ENCODE measurements at regions not wholly inside any gene's neighbourhood (a gene's known extent, or its start where the extent isn't known, plus 50 kb on each side); places are given as distances from the start of the nearest gene placed in this dataset.
"Not testable (repeated sequence)": the region's sequence is repeated elsewhere in the genome, so short reads cannot be mapped to it uniquely, and the experiment has no call there.

- no peak overlapping the region for H2AFZ ChIP-seq (ENCODE audit: low read length)
- H3K27me3 ChIP-seq (ENCODE audit: insufficient read depth, low read length): no peaks in the 10 kb centered on the region
- TF ChIP-seq, protein P1, sequence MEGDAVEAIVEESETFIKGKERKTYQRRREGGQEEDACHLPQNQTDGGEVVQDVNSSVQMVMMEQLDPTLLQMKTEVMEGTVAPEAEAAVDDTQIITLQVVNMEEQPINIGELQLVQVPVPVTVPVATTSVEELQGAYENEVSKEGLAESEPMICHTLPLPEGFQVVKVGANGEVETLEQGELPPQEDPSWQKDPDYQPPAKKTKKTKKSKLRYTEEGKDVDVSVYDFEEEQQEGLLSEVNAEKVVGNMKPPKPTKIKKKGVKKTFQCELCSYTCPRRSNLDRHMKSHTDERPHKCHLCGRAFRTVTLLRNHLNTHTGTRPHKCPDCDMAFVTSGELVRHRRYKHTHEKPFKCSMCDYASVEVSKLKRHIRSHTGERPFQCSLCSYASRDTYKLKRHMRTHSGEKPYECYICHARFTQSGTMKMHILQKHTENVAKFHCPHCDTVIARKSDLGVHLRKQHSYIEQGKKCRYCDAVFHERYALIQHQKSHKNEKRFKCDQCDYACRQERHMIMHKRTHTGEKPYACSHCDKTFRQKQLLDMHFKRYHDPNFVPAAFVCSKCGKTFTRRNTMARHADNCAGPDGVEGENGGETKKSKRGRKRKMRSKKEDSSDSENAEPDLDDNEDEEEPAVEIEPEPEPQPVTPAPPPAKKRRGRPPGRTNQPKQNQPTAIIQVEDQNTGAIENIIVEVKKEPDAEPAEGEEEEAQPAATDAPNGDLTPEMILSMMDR (IDR thresholded peaks at IDR 0.05; ENCODE audit: extremely low read depth, low read depth, low read length): no peak
- no peaks in the 10 kb centered on the region for H3K79me2 ChIP-seq (ENCODE audit: insufficient read depth, low read length)
- H3K36me3 ChIP-seq (ENCODE audit: insufficient read depth, low read length): no peaks in the 10 kb centered on the region
- no peaks in the 10 kb centered on the region for H4K20me1 ChIP-seq (ENCODE audit: insufficient read depth, low read length)
- DNase-seq (ENCODE audit: insufficient read length, low spot score, missing footprints): no peak
- H3K4me3 ChIP-seq (ENCODE audit: insufficient read depth, low read length): no peak overlapping the region
- no peaks in the 10 kb centered on the region for H3K9me3 ChIP-seq (ENCODE audit: low read depth, low read length)
- H3K4me2 ChIP-seq (ENCODE audit: insufficient read depth, low read length): no peak overlapping the region
- no peaks in the 10 kb centered on the region for H3K4me1 ChIP-seq (ENCODE audit: insufficient read depth, low read length)
- H3K27ac ChIP-seq (ENCODE audit: low read depth, low read length): no peak overlapping the region
These were observed 707.7 kb upstream of the NOVA1 start for GRCh38 chr14:27305441-27305945.

DNA sequence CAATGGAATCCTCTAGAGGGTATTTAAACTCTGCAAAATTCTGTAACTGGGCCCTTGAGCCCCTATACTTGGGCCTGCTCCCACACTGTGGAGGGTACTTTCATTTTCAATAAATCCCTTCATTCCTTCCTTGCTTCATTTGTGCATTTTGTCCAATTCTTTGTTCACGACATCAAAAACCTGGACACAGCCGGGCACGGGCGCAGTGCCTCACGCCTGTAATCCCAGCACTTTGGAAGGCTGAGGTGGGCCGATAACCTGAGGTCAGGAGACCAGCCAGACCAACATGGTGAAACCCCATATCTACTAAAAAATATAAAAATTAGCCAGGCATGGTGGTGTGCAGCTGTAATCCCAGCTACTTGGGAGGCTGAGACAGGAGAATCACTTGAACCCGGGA lies 714.9 kb upstream of the NOVA1 start:
- not testable (repeated sequence) for H3K27me3 ChIP-seq (ENCODE audit: insufficient read depth, low read length); H3K27ac ChIP-seq (ENCODE audit: low read depth, low read length); H3K36me3 ChIP-seq (ENCODE audit: insufficient read depth, low read length); H4K20me1 ChIP-seq (ENCODE audit: insufficient read depth, low read length); H3K9me3 ChIP-seq (ENCODE audit: low read depth, low read length); H3K79me2 ChIP-seq (ENCODE audit: insufficient read depth, low read length); DNase-seq (ENCODE audit: insufficient read length, low spot score, missing footprints); H3K4me1 ChIP-seq (ENCODE audit: insufficient read depth, low read length); H3K4me2 ChIP-seq (ENCODE audit: insufficient read depth, low read length); H2AFZ ChIP-seq (ENCODE audit: low read length); H3K4me3 ChIP-seq (ENCODE audit: insufficient read depth, low read length)

- H3K27ac ChIP-seq (ENCODE audit: low read depth, low read length): no peak overlapping the region
- no peaks in the 10 kb centered on the region for H3K36me3 ChIP-seq (ENCODE audit: insufficient read depth, low read length)
- H3K4me3 ChIP-seq (ENCODE audit: insufficient read depth, low read length): no peak overlapping the region
- H4K20me1 ChIP-seq (ENCODE audit: insufficient read depth, low read length): no peaks in the 10 kb centered on the region
- H3K4me2 ChIP-seq (ENCODE audit: insufficient read depth, low read length): no peak overlapping the region
- H2AFZ ChIP-seq (ENCODE audit: low read length): no peak overlapping the region
- no peaks in the 10 kb centered on the region for H3K79me2 ChIP-seq (ENCODE audit: insufficient read depth, low read length)
- no peaks in the 10 kb centered on the region for H3K4me1 ChIP-seq (ENCODE audit: insufficient read depth, low read length)
- DNase-seq (ENCODE audit: insufficient read length, low spot score, missing footprints): no peak
- H3K9me3 ChIP-seq (ENCODE audit: low read depth, low read length): peaks cover 7% of the 10 kb centered on the region
- H3K27me3 ChIP-seq (ENCODE audit: insufficient read depth, low read length): no peaks in the 10 kb centered on the region
- TF ChIP-seq, protein P1 (IDR thresholded peaks at IDR 0.05; ENCODE audit: extremely low read depth, low read depth, low read length): no peak
These were observed 716.4 kb upstream of the NOVA1 start for GRCh38 chr14:27314231-27314630.

GRCh38 chr14:27315477-27315876 lies 717.6 kb upstream of the NOVA1 start:
- Histone ChIP-seq H3K27me3 (ENCODE audit: insufficient read depth, low read length) (no peaks in the 10 kb centered on the region), H3K4me3 (ENCODE audit: insufficient read depth, low read length) (no peak overlapping the region), H4K20me1 (ENCODE audit: insufficient read depth, low read length) (no peaks in the 10 kb centered on the region), H3K27ac (ENCODE audit: low read depth, low read length) (no peak overlapping the region), H3K36me3 (ENCODE audit: insufficient read depth, low read length) (no peaks in the 10 kb centered on the region), H3K9me3 (ENCODE audit: low read depth, low read length) (peaks cover 7% of the 10 kb centered on the region), H3K4me2 (ENCODE audit: insufficient read depth, low read length) (no peak overlapping the region), H2AFZ (ENCODE audit: low read length) (no peak overlapping the region), H3K79me2 (ENCODE audit: insufficient read depth, low read length) (no peaks in the 10 kb centered on the region), H3K4me1 (ENCODE audit: insufficient read depth, low read length) (no peaks in the 10 kb centered on the region)
- no peak for DNase-seq (ENCODE audit: insufficient read length, low spot score, missing footprints)
- TF ChIP-seq, protein P1 (IDR thresholded peaks at IDR 0.05; ENCODE audit: extremely low read depth, low read depth, low read length): no peak
